Kidney (tissue), 13 donors: ENCODE measurements at regions not wholly inside any gene's neighbourhood (a gene's known extent, or its start where the extent isn't known, plus 50 kb on each side); places are given as distances from the start of the nearest gene placed in this dataset.

Source experiments
- DNase-seq, 5 donors: peaks; one replicate each; pipeline ENCODE4 v3.0.0-alpha.2; 2013 to 2020
- FAIRE-seq: peaks from 2 replicates; lab custom pipeline; 2012; peaks lifted over from hg19 to GRCh38; lab: Jason Lieb, UNC
- H3K27ac ChIP-seq, 2 donors: one replicate each; pipeline ENCODE4 v1.7.0; 2013; ENCODE audit warnings: low read depth in 2 of 2, low read length in 2 of 2, inconsistent platforms in 1 of 2
- H3K27me3 ChIP-seq: one replicate; pipeline ENCODE4 v1.7.1; 2013; ENCODE audit warnings: low read length, inconsistent platforms; ENCODE audit not compliant: control insufficient read depth, insufficient read depth
- H3K36me3 ChIP-seq, 3 donors: one replicate each; pipeline versions ENCODE4 v1.7.0 to v1.7.1; 2013; ENCODE audit warnings: low read length in 3 of 3, control low read depth in 1 of 3, inconsistent platforms in 1 of 3; ENCODE audit not compliant: insufficient read depth in 3 of 3, control insufficient read depth in 2 of 3
- H3K4me1 ChIP-seq, 3 donors: one replicate each; pipeline versions ENCODE4 v1.7.0 to v1.7.1; 2013; ENCODE audit warnings: low read length in 3 of 3, inconsistent platforms in 1 of 3, low read depth in 1 of 3; ENCODE audit not compliant: control insufficient read depth in 2 of 3, insufficient read depth in 2 of 3
- H3K4me3 ChIP-seq, 3 donors: one replicate each; pipeline versions ENCODE4 v1.7.0 to v1.8.1; 2013; ENCODE audit warnings: low read length in 3 of 3, control low read depth in 1 of 3, inconsistent platforms in 1 of 3
- H3K9ac ChIP-seq, 3 donors: one replicate each; pipeline versions ENCODE4 v1.7.0 to v1.7.1; 2013; ENCODE audit warnings: low read length in 3 of 3, control low read depth in 1 of 3, inconsistent platforms in 1 of 3
- H3K9me3 ChIP-seq, 3 donors: one replicate each; pipeline versions ENCODE4 v1.7.0 to v1.7.1; 2013; ENCODE audit warnings: low read length in 3 of 3, control low read depth in 1 of 3, inconsistent platforms in 1 of 3; ENCODE audit not compliant: control insufficient read depth in 2 of 3, insufficient read depth in 1 of 3
- intact Hi-C: fragments of 100-400 bp; cut with DNase I; formaldehyde crosslinking; loops from one replicate; pipeline ENCODE4 v1.11.1; 2022
- TF ChIP-seq, protein P1 (sequence below): IDR thresholded peaks from 3 replicates; pipeline ENCODE4 v1.5.1; 2012; ENCODE audit warnings: mild to moderate bottlenecking, moderate library complexity, borderline replicate concordance; ENCODE audit not compliant: insufficient read depth; ENCODE audit errors: extremely low read depth
- donor health status: control.
- donor health status: control.
- donor health status: control.
- donor health status: control.
- donor health status: control.
- donor health status: DM: yes; HTN: yes; CAD: no.
- donor health status: Normal renal cell carcinoma (clear cell type).

DNA sequence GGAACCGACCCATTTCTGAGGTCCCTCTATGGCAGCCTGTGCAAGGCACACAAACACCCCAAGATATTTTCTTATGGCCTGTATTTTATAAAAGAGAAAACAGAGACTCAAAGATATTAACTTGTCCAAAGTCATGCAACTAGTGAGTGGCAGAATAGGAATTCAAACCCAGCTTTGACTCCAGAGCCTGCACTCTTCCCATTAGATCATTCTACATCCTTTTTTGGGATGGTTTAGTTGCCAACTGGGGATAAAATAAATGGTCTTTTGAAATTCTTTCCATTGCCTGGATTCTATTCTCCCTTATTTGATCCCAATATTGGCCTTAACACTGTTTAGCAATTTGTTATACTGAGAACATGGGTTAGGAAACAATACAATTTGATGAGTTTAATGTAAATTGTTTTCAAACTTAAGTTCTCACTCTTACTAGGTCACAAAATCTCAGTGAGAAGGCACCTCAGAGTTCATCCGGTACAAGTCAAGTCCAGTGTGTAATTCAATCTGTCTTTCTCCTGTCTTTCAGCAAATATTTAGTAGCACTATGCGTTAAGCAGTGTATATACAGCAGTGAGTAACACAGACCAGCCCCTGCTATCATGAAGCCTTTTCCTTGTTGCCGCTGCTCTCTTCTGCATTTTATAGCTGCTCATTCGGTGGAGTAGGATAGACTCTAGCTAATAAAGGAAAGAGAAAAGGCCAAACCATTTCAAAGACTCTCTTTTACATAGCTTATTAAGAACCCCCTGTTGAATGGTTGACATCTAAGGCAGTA is 162.1 kb upstream of the IFNG-AS1 start:
- intact Hi-C loops, result no loop called here
- H3K9me3 ChIP-seq, result no peaks in the 10 kb centered on the region
- TF ChIP-seq, protein P1, sequence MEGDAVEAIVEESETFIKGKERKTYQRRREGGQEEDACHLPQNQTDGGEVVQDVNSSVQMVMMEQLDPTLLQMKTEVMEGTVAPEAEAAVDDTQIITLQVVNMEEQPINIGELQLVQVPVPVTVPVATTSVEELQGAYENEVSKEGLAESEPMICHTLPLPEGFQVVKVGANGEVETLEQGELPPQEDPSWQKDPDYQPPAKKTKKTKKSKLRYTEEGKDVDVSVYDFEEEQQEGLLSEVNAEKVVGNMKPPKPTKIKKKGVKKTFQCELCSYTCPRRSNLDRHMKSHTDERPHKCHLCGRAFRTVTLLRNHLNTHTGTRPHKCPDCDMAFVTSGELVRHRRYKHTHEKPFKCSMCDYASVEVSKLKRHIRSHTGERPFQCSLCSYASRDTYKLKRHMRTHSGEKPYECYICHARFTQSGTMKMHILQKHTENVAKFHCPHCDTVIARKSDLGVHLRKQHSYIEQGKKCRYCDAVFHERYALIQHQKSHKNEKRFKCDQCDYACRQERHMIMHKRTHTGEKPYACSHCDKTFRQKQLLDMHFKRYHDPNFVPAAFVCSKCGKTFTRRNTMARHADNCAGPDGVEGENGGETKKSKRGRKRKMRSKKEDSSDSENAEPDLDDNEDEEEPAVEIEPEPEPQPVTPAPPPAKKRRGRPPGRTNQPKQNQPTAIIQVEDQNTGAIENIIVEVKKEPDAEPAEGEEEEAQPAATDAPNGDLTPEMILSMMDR, result no peak
- peak overlapping the region in 2 of 3 donors; percentile 46 to 54 for H3K4me3 ChIP-seq
- no peaks in the 10 kb centered on the region for H3K36me3 ChIP-seq
- H3K4me1 ChIP-seq, result no peaks in the 10 kb centered on the region
- peak overlapping the region in 1 of 2 donors; percentile 51 for H3K27ac ChIP-seq
- no peaks in the 10 kb centered on the region for H3K27me3 ChIP-seq
- DNase-seq (peak in 1 of 5 donors; percentile 45), FAIRE-seq (no peak)
- H3K9ac ChIP-seq, result peak overlapping the region in 2 of 3 donors; percentile 2 to 7

DNA sequence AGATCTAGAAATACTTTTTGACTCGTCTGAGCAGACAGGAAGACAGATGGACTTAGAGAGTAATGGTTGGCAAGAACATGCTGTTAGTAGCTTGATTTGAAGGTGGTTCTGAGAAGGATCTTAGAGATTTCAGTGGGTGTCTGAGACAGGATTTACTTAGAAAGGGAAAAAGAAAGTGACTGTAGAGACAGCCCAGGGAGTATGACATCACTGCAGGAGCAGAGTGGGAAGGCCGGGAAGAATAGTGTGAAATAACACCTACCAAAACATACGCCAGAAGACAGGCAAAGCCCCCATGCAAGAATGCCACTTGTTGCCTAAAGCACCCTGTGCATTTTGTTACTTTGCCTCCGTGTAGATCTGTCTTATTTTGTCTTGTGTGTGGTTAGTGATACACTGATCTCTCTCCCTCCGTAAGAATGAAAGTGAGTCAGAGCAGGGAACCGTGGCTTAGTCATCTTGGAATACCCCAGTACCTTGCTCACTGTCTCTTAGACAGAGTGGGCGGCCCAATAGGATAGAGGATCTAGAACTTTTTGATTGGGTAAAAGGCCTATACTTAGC is 161.3 kb upstream of the IFNG-AS1 start:
- Histone ChIP-seq H3K27ac (peak overlapping the region in 1 of 2 donors; percentile 51), H3K9me3 (no peaks in the 10 kb centered on the region), H3K9ac (peak overlapping the region in 2 of 3 donors; percentile 2 to 7), H3K4me1 (no peaks in the 10 kb centered on the region), H3K27me3 (no peaks in the 10 kb centered on the region), H3K36me3 (no peaks in the 10 kb centered on the region), H3K4me3 (peak overlapping the region in 2 of 3 donors; percentile 46 to 54)
- DNase-seq (peak in 3 of 5 donors; percentile 15 to 58 (median 49)), FAIRE-seq (no peak)
- intact Hi-C loops, result no loop called here
- TF ChIP-seq, protein P1, result no peak

DNA sequence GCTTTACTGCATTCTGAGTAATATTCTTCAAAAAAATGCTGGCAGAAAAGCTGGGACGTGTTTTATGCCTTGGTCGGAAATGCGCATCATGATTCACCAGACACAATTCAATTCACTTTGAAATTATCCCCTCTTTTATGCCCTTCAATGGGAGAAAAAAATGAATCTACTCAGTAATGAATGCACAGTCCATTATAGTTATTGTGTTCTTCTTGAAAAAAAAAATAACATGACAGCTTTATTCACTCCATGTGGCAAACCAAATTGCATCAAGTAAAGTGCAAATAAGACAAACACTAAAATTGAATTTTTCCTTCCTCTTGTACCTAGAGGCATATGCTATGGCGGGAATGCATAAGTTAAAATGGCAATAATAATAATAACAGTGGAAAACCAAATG is 159.4 kb upstream of the IFNG-AS1 start:
- no peak for FAIRE-seq
- H3K9me3 ChIP-seq, result no peaks in the 10 kb centered on the region
- TF ChIP-seq, protein P1, result no peak
- H3K4me1 ChIP-seq, result no peaks in the 10 kb centered on the region
- no peak overlapping the region for H3K27ac ChIP-seq
- no peak overlapping the region for H3K9ac ChIP-seq
- no peaks in the 10 kb centered on the region for H3K36me3 ChIP-seq
- no peaks in the 10 kb centered on the region for H3K27me3 ChIP-seq
- DNase-seq, result no peak
- no peak overlapping the region for H3K4me3 ChIP-seq
- intact Hi-C loops, result no loop called here
